ENCODE measurements at regions not wholly inside any gene's neighbourhood (a gene's known extent, or its start where the extent isn't known, plus 50 kb on each side); places are given as distances from the start of the nearest gene placed in this dataset.

GRCh38 chr4:171024720-171025303, 788.4 kb upstream of the GALNTL6 start:
- no peak for TF ChIP-seq POLR2AphosphoS5 (IDR thresholded peaks at IDR 0.05; ENCODE audit: low read depth)
- no peak for TF ChIP-seq CTCF (IDR thresholded peaks at IDR 0.05; ENCODE audit: insufficient read depth, low read length)

All from HL-60 (cell line).